GM12878 (cell line): ENCODE measurements at regions not wholly inside any gene's neighbourhood (a gene's known extent, or its start where the extent isn't known, plus 50 kb on each side); places are given as distances from the start of the nearest gene placed in this dataset.

ENCODE experiments used
- ATAC-seq: fragments of 200-7000 bp; cut with Tn5 transposase; 3 replicates; pipeline ENCODE4 v1.9.1; 2020; ENCODE audit warnings: mild to moderate bottlenecking, moderate library complexity
- BruUV-seq: library from RNA; stranded (reverse); fragments of 400-500 nt; replicated peaks from 2 replicates; lab custom pipeline; 2021; lab: Mats Ljungman, UMichigan
- CTCF ChIA-PET: fragments of 300-600 bp; sonication (Branson Sonifier 250); formaldehyde crosslinking; extraction: SDS; loops from one replicate; lab custom pipeline; 2021; ENCODE audit warnings: inconsistent platforms; lab: Yijun Ruan, JAX
- POLR2A ChIA-PET: fragments of 350-600 bp; formaldehyde crosslinking; extraction: SDS; loops from one replicate; lab custom pipeline; 2021; ENCODE audit warnings: inconsistent platforms; lab: Charles Lee
- RAD21 ChIA-PET: fragments of 300-600 bp; sonication (Branson Sonifier 250); formaldehyde crosslinking; loops from one replicate; lab custom pipeline; 2023; ENCODE audit warnings: antibody characterized with exemption; ENCODE audit not compliant: unreplicated experiment; lab: Charles Lee
- SMC1A ChIA-PET: fragments of 300-600 bp; sonication (Branson Sonifier 250); formaldehyde crosslinking; loops from one replicate; lab custom pipeline; 2023; ENCODE audit not compliant: unreplicated experiment, uncharacterized antibody; lab: Charles Lee
- DNase-seq: peaks from one replicate; pipeline ENCODE4 v3.0.0-alpha.2; 2011; ENCODE audit warnings: low read depth, low spot score
- FAIRE-seq: peaks from 3 replicates; lab custom pipeline; 2011; peaks lifted over from hg19 to GRCh38; lab: Jason Lieb, UNC
- H2AFZ ChIP-seq: 2 replicates; pipeline ENCODE4 v1.6.0; 2011; ENCODE audit warnings: low read depth, low read length, control low read depth; ENCODE audit not compliant: control insufficient read depth
- H3K27ac ChIP-seq: 2 replicates; pipeline ENCODE4 v1.5.1; 2011; ENCODE audit warnings: control low read depth; ENCODE audit not compliant: control insufficient read depth, insufficient read depth
- H3K27me3 ChIP-seq, 2 experiments: replicated peaks in 1 of 2; 2 replicates each; pipeline versions ENCODE4 v1.6.0 to v1.6.1; 2011; ENCODE audit warnings: low read length in 1 of 2; ENCODE audit not compliant: control insufficient read depth in 2 of 2, insufficient read depth in 2 of 2
- H3K36me3 ChIP-seq, 2 experiments: 2 replicates each; pipeline ENCODE4 v1.5.1; 2011; ENCODE audit warnings: low read length in 1 of 2; ENCODE audit not compliant: control insufficient read depth in 2 of 2, insufficient read depth in 2 of 2
- H3K4me1 ChIP-seq: 2 replicates; pipeline ENCODE4 v1.6.1; 2011; ENCODE audit warnings: mild to moderate bottlenecking, low read length, moderate library complexity, mixed read lengths; ENCODE audit not compliant: control insufficient read depth, insufficient read depth
- H3K4me2 ChIP-seq: 2 replicates; pipeline ENCODE4 v1.6.0; 2011; ENCODE audit warnings: control low read depth; ENCODE audit not compliant: control insufficient read depth, insufficient read depth
- H3K4me3 ChIP-seq: fragments of 200-600 bp; sonication (generic); 2 replicates; pipeline ENCODE4 v1.5.1; 2016
- H3K79me2 ChIP-seq: 2 replicates; pipeline ENCODE4 v1.6.0; 2011; ENCODE audit warnings: low read length; ENCODE audit not compliant: control insufficient read depth, insufficient read depth
- H3K9ac ChIP-seq: 2 replicates; pipeline ENCODE4 v1.8.0; 2011; ENCODE audit warnings: low read length, control low read depth, mixed read lengths; ENCODE audit not compliant: control insufficient read depth, insufficient read depth
- H3K9me3 ChIP-seq: replicated peaks from 3 replicates; pipeline ENCODE4 v1.5.1; 2011; ENCODE audit warnings: mild to moderate bottlenecking, low read length; ENCODE audit not compliant: control insufficient read depth, insufficient read depth
- H4K20me1 ChIP-seq: 2 replicates; pipeline ENCODE4 v1.6.0; 2011; ENCODE audit not compliant: control insufficient read depth, insufficient read depth
- ATF7 ChIP-seq: fragments of 450-650 bp; IDR thresholded peaks from 2 replicates; pipeline ENCODE4 v1.6.1; 2016; ENCODE audit warnings: low read depth, mild to moderate bottlenecking
- BCLAF1 ChIP-seq: fragments of 450-650 bp; IDR thresholded peaks from 2 replicates; pipeline ENCODE4 v1.6.1; 2017; ENCODE audit warnings: antibody characterized with exemption, mild to moderate bottlenecking, moderate library complexity
- CEBPB ChIP-seq, 2 experiments: fragments of 150-350 bp in 1 of 2; IDR thresholded peaks; 2 replicates each; pipeline ENCODE4 v1.6.1; 2012 to 2014; ENCODE audit warnings: low read depth in 2 of 2, low read length in 2 of 2, borderline replicate concordance in 1 of 2, inconsistent platforms in 1 of 2
- HCFC1 ChIP-seq: fragments of 150-350 bp; IDR thresholded peaks from 2 replicates; pipeline ENCODE4 v1.6.1; 2014; ENCODE audit warnings: low read length
- IRF3 ChIP-seq: fragments of 450-650 bp; IDR thresholded peaks from 2 replicates; pipeline ENCODE4 v1.6.1; 2014; ENCODE audit warnings: mild to moderate bottlenecking
- IRF4 ChIP-seq: IDR thresholded peaks from 2 replicates; pipeline ENCODE4 v1.6.1; 2011; ENCODE audit warnings: low read depth, low read length
- MAX ChIP-seq: IDR thresholded peaks from 2 replicates; pipeline ENCODE4 v1.6.1; 2012; ENCODE audit warnings: low read depth, low read length, improper control_type of control experiment
- MEF2B ChIP-seq: fragments of 450-650 bp; IDR thresholded peaks from 2 replicates; pipeline ENCODE4 v1.6.1; 2018; ENCODE audit warnings: mild to moderate bottlenecking, moderate library complexity; ENCODE audit not compliant: partially characterized antibody, poor library complexity, severe bottlenecking
- POLR2AphosphoS5 ChIP-seq: IDR thresholded peaks from 2 replicates; pipeline ENCODE4 v1.6.1; 2011; ENCODE audit warnings: mild to moderate bottlenecking, low read length, inconsistent platforms
- RAD51 ChIP-seq: fragments of 450-650 bp; IDR thresholded peaks from 2 replicates; pipeline ENCODE4 v1.6.1; 2016; ENCODE audit warnings: moderate library complexity, mild to moderate bottlenecking, inconsistent platforms
- RCOR1 ChIP-seq: conservative IDR thresholded peaks from 2 replicates; pipeline ENCODE4 v1.6.1; 2012; ENCODE audit warnings: low read depth, low read length, improper control_type of control experiment
- RELA ChIP-seq: fragments of 450-650 bp; IDR thresholded peaks from 2 replicates; pipeline ENCODE4 v1.8.0; 2014; ENCODE audit warnings: borderline replicate concordance; ENCODE audit not compliant: partially characterized antibody
- RELB ChIP-seq: fragments of 450-650 bp; IDR thresholded peaks from 2 replicates; pipeline ENCODE4 v1.6.1; 2017; ENCODE audit warnings: low read depth, mild to moderate bottlenecking, moderate library complexity
- USF1 ChIP-seq: IDR thresholded peaks from 2 replicates; pipeline ENCODE4 v1.6.1; 2011; ENCODE audit warnings: borderline replicate concordance, low read depth, mild to moderate bottlenecking, moderate library complexity, mixed read lengths, low read length; ENCODE audit not compliant: insufficient read depth; ENCODE audit errors: extremely low read length
- ZNF207 ChIP-seq: fragments of 450-650 bp; IDR thresholded peaks from 2 replicates; pipeline ENCODE4 v1.6.1; 2014; ENCODE audit warnings: antibody characterized with exemption, mild to moderate bottlenecking, borderline replicate concordance
- ZSCAN29 ChIP-seq: fragments of 450-650 bp; IDR thresholded peaks from 2 replicates; pipeline ENCODE4 v1.6.1; 2017; ENCODE audit warnings: mild to moderate bottlenecking, moderate library complexity
- WGBS: methylation state at CpG from one replicate; pipeline ENCODE4 v1.1.6; 2016; ENCODE audit warnings: low lambda C conversion rate; ENCODE audit not compliant: insufficient replicate concordance, insufficient coverage; ENCODE audit errors: missing lambda C conversion rate; 5-methylcytosine and 5-hydroxymethylcytosine counted together
- in situ Hi-C: fragments of 300-500 bp; cut with MboI; formaldehyde crosslinking; loops from 9 replicates; pipeline ENCODE4 v1.14.3; 2018; ENCODE audit warnings: mixed read lengths
- intact Hi-C: fragments of 100-400 bp; cut with micrococcal nuclease; formaldehyde crosslinking; loops from one replicate; pipeline ENCODE4 v1.14.2; 2022; ENCODE audit not compliant: unreplicated experiment

- in situ Hi-C loops, result no loop called here
- 58% methylated on average over 3 of the region's 3 CpGs for WGBS
- ATAC-seq (no peak), FAIRE-seq (no peak), DNase-seq (no peak)
- BruUV-seq, result no TSS peak
- H3K27me3 ChIP-seq, result no peaks in the 10 kb centered on the region; a peak in 1 of 4 replicates
- H3K4me3 ChIP-seq, result no peak overlapping the region
- H3K9me3 ChIP-seq, result no peaks in the 10 kb centered on the region
- no peaks in the 10 kb centered on the region for H3K79me2 ChIP-seq
- no peaks in the 10 kb centered on the region for H4K20me1 ChIP-seq
- SMC1A ChIA-PET, result no interaction called here
- RAD21 ChIA-PET, result interaction anchor here (1.0 kb wide), 1 partner anchor 8 kb away, joined by 4 read pairs; no protein-coding TSS in a partner anchor
- POLR2A ChIA-PET, result no interaction called here
- CTCF ChIA-PET, result no interaction called here
- no peak overlapping the region for H3K4me2 ChIP-seq
- H3K36me3 ChIP-seq, result no peaks in the 10 kb centered on the region
- no peak overlapping the region for H3K9ac ChIP-seq
- intact Hi-C loops, result loop anchor here (10.0 kb wide), 1 partner anchor 343 kb away; no protein-coding TSS in a partner anchor
- no peak overlapping the region for H3K27ac ChIP-seq
- H3K4me1 ChIP-seq, result no peaks in the 10 kb centered on the region
- H2AFZ ChIP-seq, result no peak overlapping the region
- TF ChIP-seq ZNF207 (no peak), USF1 (no peak), IRF3 (no peak), RCOR1 (no peak), CEBPB (IDR thresholded peaks at IDR 0.05; ENCODE audit: borderline replicate concordance in 1 of 2, low read depth in 2 of 2, low read length in 2 of 2) (no peak), ZSCAN29 (no peak), MEF2B (no peak), IRF4 (no peak), MAX (no peak), HCFC1 (no peak), RELA (no peak), RAD51 (no peak), RELB (no peak), BCLAF1 (no peak), ATF7 (no peak), POLR2AphosphoS5 (no peak)
Observed at GRCh38 chr21:35397781-35398180, 348.7 kb upstream of the RUNX1 start.
